Lower leg skin (tissue), 3 donors: ENCODE measurements at regions not wholly inside any gene's neighbourhood (a gene's known extent, or its start where the extent isn't known, plus 50 kb on each side); places are given as distances from the start of the nearest gene placed in this dataset.

Source experiments
- CTCF ChIP-seq, 3 donors: fragments of 450-650 bp; IDR thresholded peaks; one replicate each; pipeline ENCODE4 v1.5.1; 2016; ENCODE audit warnings: antibody characterized with exemption in 3 of 3, mild to moderate bottlenecking in 3 of 3, moderate library complexity in 2 of 3
- POLR2A ChIP-seq, 2 donors: fragments of 450-650 bp; IDR thresholded peaks; one replicate each; pipeline ENCODE4 v1.6.1; 2016 to 2017; ENCODE audit warnings: antibody characterized with exemption in 2 of 2, mild to moderate bottlenecking in 1 of 2, moderate library complexity in 1 of 2

DNA sequence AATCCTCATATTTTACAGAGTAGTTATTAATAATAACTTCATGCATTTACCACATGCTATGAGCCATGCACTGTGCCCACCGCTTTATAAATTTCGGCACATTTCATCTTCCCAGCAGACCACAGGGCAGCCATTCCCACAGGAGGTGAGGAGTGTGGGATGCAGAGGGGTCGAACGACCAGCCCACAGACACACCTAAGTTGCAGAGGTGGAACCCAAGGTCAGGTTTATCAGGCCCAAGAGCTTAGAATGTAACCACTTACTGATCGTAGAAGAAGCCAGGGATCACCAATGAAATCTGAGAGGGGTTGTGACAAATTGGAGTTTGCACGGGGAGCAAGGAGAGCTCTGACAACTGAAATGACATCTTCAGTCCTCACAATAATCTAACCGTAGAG, 303.0 kb upstream of the MSX2 start:
- TF ChIP-seq POLR2A (IDR thresholded peaks at IDR 0.05) (no peak), CTCF (IDR thresholded peaks at IDR 0.05) (no peak)
